ENCODE measurements at regions not wholly inside any gene's neighbourhood (a gene's known extent, or its start where the extent isn't known, plus 50 kb on each side); places are given as distances from the start of the nearest gene placed in this dataset.

DNA sequence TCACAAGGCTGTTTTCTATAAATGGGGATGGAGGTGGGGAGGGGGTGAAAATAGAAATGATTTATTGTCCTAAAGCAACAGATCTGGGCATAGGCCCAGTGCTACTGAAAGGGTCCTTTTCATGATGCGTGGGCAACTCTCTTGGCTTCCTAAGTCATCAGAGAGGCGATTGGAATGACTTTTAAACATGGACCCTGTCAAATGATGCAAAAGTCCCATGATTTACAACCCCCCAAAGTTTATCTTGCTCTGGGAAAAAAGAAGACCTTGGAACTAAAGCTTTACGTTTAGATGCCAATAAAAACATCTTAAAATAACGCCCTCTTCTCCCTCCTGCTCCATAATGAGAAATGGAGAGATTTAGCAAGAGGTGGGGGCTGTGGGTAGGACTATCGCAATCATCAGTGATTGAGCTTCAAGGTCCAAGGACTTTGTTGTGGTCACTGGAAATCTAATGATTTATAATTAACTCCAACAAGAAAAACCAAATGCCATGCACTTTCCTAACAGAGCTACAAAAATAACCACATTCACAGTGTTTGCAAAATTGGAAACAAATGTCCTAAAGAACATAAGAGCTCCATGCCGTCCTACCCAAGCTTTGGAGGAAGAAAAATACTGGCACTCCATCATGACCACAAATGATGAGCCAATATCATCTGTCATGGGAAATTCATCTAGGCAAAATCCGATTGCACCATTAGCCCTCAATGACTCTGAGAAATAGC lies 167.5 kb upstream of the CLINT1 start:
- TF ChIP-seq CTCF (IDR thresholded peaks at IDR 0.05; ENCODE audit: borderline replicate concordance, extremely low read depth, low read length, poor library complexity, severe bottlenecking) = no peak
- TF ChIP-seq EZH2 (IDR thresholded peaks at IDR 0.05; ENCODE audit: borderline replicate concordance, low read depth, low read length, severe bottlenecking) = no peak
